ENCODE measurements at regions not wholly inside any gene's neighbourhood (a gene's known extent, or its start where the extent isn't known, plus 50 kb on each side); places are given as distances from the start of the nearest gene placed in this dataset.

- DNase-seq (no peak), ATAC-seq (replicated peaks) (no peak)
- Mint-ChIP-seq H3K36me3 (ENCODE audit: insufficient read depth) (no peaks in the 10 kb centered on the region), H3K4me1 (ENCODE audit: low read depth in 2 of 2) (no peaks in the 10 kb centered on the region), H3K9me3 (no peaks in the 10 kb centered on the region), H3K27ac (no peak overlapping the region), H3K4me3 (no peak overlapping the region), H3K27me3 (peaks cover 18 to 39% of the 10 kb centered on the region in 2 donors)
Measured at GRCh38 chr9:113775749-113776148, 100.4 kb upstream of the ZNF618 start.

- Mint-ChIP-seq H3K9me3 (no peaks in the 10 kb centered on the region), H3K4me1 (ENCODE audit: low read depth in 2 of 2) (no peaks in the 10 kb centered on the region), H3K36me3 (ENCODE audit: insufficient read depth) (no peaks in the 10 kb centered on the region), H3K27ac (no peak overlapping the region), H3K27me3 (peaks cover 18 to 39% of the 10 kb centered on the region in 2 donors), H3K4me3 (no peak overlapping the region)
- no peak for ATAC-seq (replicated peaks)
- DNase-seq, result no peak
Measured at GRCh38 chr9:113776194-113776593, 99.9 kb upstream of the ZNF618 start.

- Mint-ChIP-seq H3K4me1 (ENCODE audit: low read depth in 2 of 2) (no peaks in the 10 kb centered on the region), H3K27me3 (peaks cover 38 to 67% of the 10 kb centered on the region in 2 donors), H3K9me3 (no peaks in the 10 kb centered on the region), H3K27ac (no peak overlapping the region), H3K4me3 (no peak overlapping the region), H3K36me3 (ENCODE audit: insufficient read depth) (no peaks in the 10 kb centered on the region)
- ATAC-seq (replicated peaks) (no peak), DNase-seq (no peak)
Measured at GRCh38 chr9:113781381-113781780, 94.7 kb upstream of the ZNF618 start.

- no peak overlapping the region for H3K4me3 Mint-ChIP-seq
- H3K36me3 Mint-ChIP-seq (ENCODE audit: insufficient read depth), result no peaks in the 10 kb centered on the region
- ATAC-seq (replicated peaks), result no peak
- no peaks in the 10 kb centered on the region for H3K4me1 Mint-ChIP-seq (ENCODE audit: low read depth in 2 of 2)
- DNase-seq, result no peak
- no peaks in the 10 kb centered on the region for H3K9me3 Mint-ChIP-seq
- peaks cover 38 to 65% of the 10 kb centered on the region in 2 donors for H3K27me3 Mint-ChIP-seq
- no peak overlapping the region for H3K27ac Mint-ChIP-seq
Measured at GRCh38 chr9:113781896-113782295, 94.2 kb upstream of the ZNF618 start.

GRCh38 chr9:113783475-113783874 lies 92.6 kb upstream of the ZNF618 start:
- DNase-seq (no peak), ATAC-seq (replicated peaks) (no peak)
- Mint-ChIP-seq H3K4me3 (no peak overlapping the region), H3K36me3 (ENCODE audit: insufficient read depth) (no peaks in the 10 kb centered on the region), H3K9me3 (no peaks in the 10 kb centered on the region), H3K27ac (no peak overlapping the region), H3K27me3 (peaks cover 32 to 50% of the 10 kb centered on the region in 2 donors), H3K4me1 (ENCODE audit: low read depth in 2 of 2) (no peaks in the 10 kb centered on the region)

- ATAC-seq (replicated peaks) (no peak), DNase-seq (no peak)
- Mint-ChIP-seq H3K4me1 (ENCODE audit: low read depth in 2 of 2) (no peaks in the 10 kb centered on the region), H3K27ac (no peak overlapping the region), H3K4me3 (no peak overlapping the region), H3K36me3 (ENCODE audit: insufficient read depth) (no peaks in the 10 kb centered on the region), H3K27me3 (peaks cover 31 to 64% of the 10 kb centered on the region in 2 donors), H3K9me3 (no peaks in the 10 kb centered on the region)
Measured at GRCh38 chr9:113785334-113785733, 90.8 kb upstream of the ZNF618 start.

- no peaks in the 10 kb centered on the region for H3K4me1 Mint-ChIP-seq (ENCODE audit: low read depth in 2 of 2)
- no peaks in the 10 kb centered on the region for H3K36me3 Mint-ChIP-seq (ENCODE audit: insufficient read depth)
- H3K27ac Mint-ChIP-seq, result no peak overlapping the region
- no peaks in the 10 kb centered on the region for H3K9me3 Mint-ChIP-seq
- DNase-seq (no peak), ATAC-seq (replicated peaks) (no peak)
- no peak overlapping the region for H3K4me3 Mint-ChIP-seq
- H3K27me3 Mint-ChIP-seq, result peaks cover 24 to 64% of the 10 kb centered on the region in 2 donors
Measured at GRCh38 chr9:113786071-113786470, 90.0 kb upstream of the ZNF618 start.

- DNase-seq (no peak), ATAC-seq (replicated peaks) (no peak)
- H3K4me3 Mint-ChIP-seq, result no peak overlapping the region
- H3K27me3 Mint-ChIP-seq, result peaks cover 14 to 52% of the 10 kb centered on the region in 2 donors
- H3K36me3 Mint-ChIP-seq (ENCODE audit: insufficient read depth), result no peaks in the 10 kb centered on the region
- H3K9me3 Mint-ChIP-seq, result no peaks in the 10 kb centered on the region
- no peaks in the 10 kb centered on the region for H3K4me1 Mint-ChIP-seq (ENCODE audit: low read depth in 2 of 2)
- no peak overlapping the region for H3K27ac Mint-ChIP-seq
Measured at GRCh38 chr9:113787871-113788270, 88.2 kb upstream of the ZNF618 start.

- ATAC-seq (replicated peaks), result no peak
- Mint-ChIP-seq H3K4me3 (no peak overlapping the region), H3K27ac (no peak overlapping the region), H3K9me3 (no peaks in the 10 kb centered on the region), H3K36me3 (ENCODE audit: insufficient read depth) (no peaks in the 10 kb centered on the region), H3K27me3 (peaks cover 8 to 43% of the 10 kb centered on the region in 2 donors), H3K4me1 (ENCODE audit: low read depth in 2 of 2) (no peaks in the 10 kb centered on the region)
- no peak for DNase-seq
Measured at GRCh38 chr9:113788616-113789330, 87.3 kb upstream of the ZNF618 start.

GRCh38 chr9:113790093-113790492 lies 86.0 kb upstream of the ZNF618 start:
- ATAC-seq (replicated peaks) (no peak), DNase-seq (no peak)
- Mint-ChIP-seq H3K9me3 (no peaks in the 10 kb centered on the region), H3K36me3 (ENCODE audit: insufficient read depth) (no peaks in the 10 kb centered on the region), H3K4me1 (ENCODE audit: low read depth in 2 of 2) (no peaks in the 10 kb centered on the region), H3K4me3 (no peak overlapping the region), H3K27ac (no peak overlapping the region), H3K27me3 (peaks cover 7 to 32% of the 10 kb centered on the region in 2 donors)

- ATAC-seq (replicated peaks) (no peak), DNase-seq (no peak)
- H3K4me3 Mint-ChIP-seq, result no peak overlapping the region
- H3K27me3 Mint-ChIP-seq, result peaks cover 14 to 34% of the 10 kb centered on the region in 2 donors
- no peaks in the 10 kb centered on the region for H3K9me3 Mint-ChIP-seq
- no peaks in the 10 kb centered on the region for H3K4me1 Mint-ChIP-seq (ENCODE audit: low read depth in 2 of 2)
- H3K36me3 Mint-ChIP-seq (ENCODE audit: insufficient read depth), result no peaks in the 10 kb centered on the region
- H3K27ac Mint-ChIP-seq, result no peak overlapping the region
Measured at GRCh38 chr9:113793558-113793957, 82.6 kb upstream of the ZNF618 start.

GRCh38 chr9:113794721-113795120 lies 81.4 kb upstream of the ZNF618 start:
- H3K27me3 Mint-ChIP-seq, result peaks cover 14 to 25% of the 10 kb centered on the region in 2 donors
- no peaks in the 10 kb centered on the region for H3K36me3 Mint-ChIP-seq (ENCODE audit: insufficient read depth)
- no peak overlapping the region for H3K27ac Mint-ChIP-seq
- DNase-seq (no peak), ATAC-seq (replicated peaks) (no peak)
- no peaks in the 10 kb centered on the region for H3K4me1 Mint-ChIP-seq (ENCODE audit: low read depth in 2 of 2)
- no peak overlapping the region for H3K4me3 Mint-ChIP-seq
- no peaks in the 10 kb centered on the region for H3K9me3 Mint-ChIP-seq

- H3K27ac Mint-ChIP-seq, result no peak overlapping the region
- H3K4me3 Mint-ChIP-seq, result no peak overlapping the region
- H3K4me1 Mint-ChIP-seq (ENCODE audit: low read depth in 2 of 2), result no peaks in the 10 kb centered on the region
- H3K36me3 Mint-ChIP-seq (ENCODE audit: insufficient read depth), result no peaks in the 10 kb centered on the region
- DNase-seq (no peak), ATAC-seq (replicated peaks) (no peak)
- H3K9me3 Mint-ChIP-seq, result no peaks in the 10 kb centered on the region
- peaks cover 14% of the 10 kb centered on the region in 2 donors for H3K27me3 Mint-ChIP-seq
Measured at GRCh38 chr9:113795811-113796392, 80.2 kb upstream of the ZNF618 start.

- DNase-seq (no peak), ATAC-seq (replicated peaks) (no peak)
- H3K4me1 Mint-ChIP-seq (ENCODE audit: low read depth in 2 of 2), result no peaks in the 10 kb centered on the region
- H3K36me3 Mint-ChIP-seq (ENCODE audit: insufficient read depth), result no peaks in the 10 kb centered on the region
- H3K9me3 Mint-ChIP-seq, result no peaks in the 10 kb centered on the region
- no peak overlapping the region for H3K4me3 Mint-ChIP-seq
- H3K27ac Mint-ChIP-seq, result no peak overlapping the region
- peaks cover 14% of the 10 kb centered on the region in 2 donors for H3K27me3 Mint-ChIP-seq
Measured at GRCh38 chr9:113796646-113797426, 79.3 kb upstream of the ZNF618 start.

Data from effector memory CD8-positive, alpha-beta T cell (primary cell).